Mammary epithelial cell (primary cell): ENCODE measurements at regions not wholly inside any gene's neighbourhood (a gene's known extent, or its start where the extent isn't known, plus 50 kb on each side); places are given as distances from the start of the nearest gene placed in this dataset.

ENCODE experiments used
- CTCF ChIP-seq, 2 donors: IDR thresholded peaks in 1 of 2; conservative IDR thresholded peaks in 1 of 2; 2 replicates each; pipeline ENCODE4 v1.5.1; 2011 to 2012; ENCODE audit warnings: inconsistent platforms in 2 of 2, low read length in 2 of 2, mild to moderate bottlenecking in 2 of 2, control low read depth in 1 of 2, low read depth in 1 of 2; ENCODE audit not compliant: insufficient read depth in 1 of 2; ENCODE audit errors: extremely low read depth in 1 of 2
- EZH2 ChIP-seq: IDR thresholded peaks from 2 replicates; pipeline ENCODE4 v1.6.1; 2012; ENCODE audit warnings: low read length, inconsistent platforms, borderline replicate concordance

GRCh38 chr14:35213143-35213788, 78.9 kb upstream of the PSMA6 start:
- TF ChIP-seq EZH2, result no peak
- no peak for TF ChIP-seq CTCF (conservative IDR thresholded peaks at IDR 0.05 in 1 of 2, IDR thresholded peaks at IDR 0.05 in 1 of 2; ENCODE audit: extremely low read depth in 1 of 2, insufficient read depth in 1 of 2, low read depth in 1 of 2, low read length in 2 of 2)
